ENCODE measurements at regions not wholly inside any gene's neighbourhood (a gene's known extent, or its start where the extent isn't known, plus 50 kb on each side); places are given as distances from the start of the nearest gene placed in this dataset.
"Not testable (repeated sequence)": the region's sequence is repeated elsewhere in the genome, so short reads cannot be mapped to it uniquely, and the experiment has no call there.

GRCh38 chr12:131466306-131466705 is 244.6 kb upstream of the SFSWAP start:
- Histone ChIP-seq H3K4me1 (ENCODE audit: control insufficient read depth, insufficient read depth, low read length) (no peaks in the 10 kb centered on the region), H3K27me3 (ENCODE audit: control insufficient read depth, insufficient read depth, low read length) (no peaks in the 10 kb centered on the region), H3K27ac (ENCODE audit: low read depth, low read length) (no peak overlapping the region), H3K36me3 (ENCODE audit: control insufficient read depth, insufficient read depth, low read length) (no peaks in the 10 kb centered on the region), H3K9ac (ENCODE audit: low read length) (no peak overlapping the region), H3K4me3 (ENCODE audit: low read length) (no peak overlapping the region)

- Histone ChIP-seq H3K36me3 (ENCODE audit: control insufficient read depth, insufficient read depth, low read length) (no peaks in the 10 kb centered on the region), H3K27ac (ENCODE audit: low read depth, low read length) (no peak overlapping the region), H3K4me1 (ENCODE audit: control insufficient read depth, insufficient read depth, low read length) (no peaks in the 10 kb centered on the region), H3K9ac (ENCODE audit: low read length) (no peak overlapping the region), H3K27me3 (ENCODE audit: control insufficient read depth, insufficient read depth, low read length) (no peaks in the 10 kb centered on the region), H3K4me3 (ENCODE audit: low read length) (no peak overlapping the region)
These were observed 244.0 kb upstream of the SFSWAP start for GRCh38 chr12:131466932-131467331.

GRCh38 chr12:131468206-131468605 is 242.7 kb upstream of the SFSWAP start:
- Histone ChIP-seq H3K9ac (ENCODE audit: low read length) (no peak overlapping the region), H3K27ac (ENCODE audit: low read depth, low read length) (no peak overlapping the region), H3K27me3 (ENCODE audit: control insufficient read depth, insufficient read depth, low read length) (no peaks in the 10 kb centered on the region), H3K36me3 (ENCODE audit: control insufficient read depth, insufficient read depth, low read length) (no peaks in the 10 kb centered on the region), H3K4me3 (ENCODE audit: low read length) (no peak overlapping the region), H3K4me1 (ENCODE audit: control insufficient read depth, insufficient read depth, low read length) (no peaks in the 10 kb centered on the region)

- H3K27ac ChIP-seq (ENCODE audit: low read depth, low read length); H3K27me3 ChIP-seq (ENCODE audit: control insufficient read depth, insufficient read depth, low read length); H3K9ac ChIP-seq (ENCODE audit: low read length); H3K36me3 ChIP-seq (ENCODE audit: control insufficient read depth, insufficient read depth, low read length); H3K4me3 ChIP-seq (ENCODE audit: low read length); H3K4me1 ChIP-seq (ENCODE audit: control insufficient read depth, insufficient read depth, low read length): not testable (repeated sequence)
These were observed 240.9 kb upstream of the SFSWAP start for GRCh38 chr12:131469945-131470344.

GRCh38 chr12:131471271-131471905 is 239.5 kb upstream of the SFSWAP start:
- H3K36me3 ChIP-seq (ENCODE audit: control insufficient read depth, insufficient read depth, low read length): no peaks in the 10 kb centered on the region
- no peaks in the 10 kb centered on the region for H3K27me3 ChIP-seq (ENCODE audit: control insufficient read depth, insufficient read depth, low read length)
- no peaks in the 10 kb centered on the region for H3K4me1 ChIP-seq (ENCODE audit: control insufficient read depth, insufficient read depth, low read length)
- H3K4me3 ChIP-seq (ENCODE audit: low read length): no peak overlapping the region
- no peak overlapping the region for H3K9ac ChIP-seq (ENCODE audit: low read length)
- no peak overlapping the region for H3K27ac ChIP-seq (ENCODE audit: low read depth, low read length)

- H3K4me1 ChIP-seq (ENCODE audit: control insufficient read depth, insufficient read depth, low read length): no peaks in the 10 kb centered on the region
- H3K4me3 ChIP-seq (ENCODE audit: low read length): no peak overlapping the region
- H3K9ac ChIP-seq (ENCODE audit: low read length): no peak overlapping the region
- H3K36me3 ChIP-seq (ENCODE audit: control insufficient read depth, insufficient read depth, low read length): no peaks in the 10 kb centered on the region
- H3K27me3 ChIP-seq (ENCODE audit: control insufficient read depth, insufficient read depth, low read length): no peaks in the 10 kb centered on the region
- no peak overlapping the region for H3K27ac ChIP-seq (ENCODE audit: low read depth, low read length)
These were observed 238.8 kb upstream of the SFSWAP start for GRCh38 chr12:131471946-131472732.

GRCh38 chr12:131473261-131473660 is 237.6 kb upstream of the SFSWAP start:
- H3K36me3 ChIP-seq (ENCODE audit: control insufficient read depth, insufficient read depth, low read length): no peaks in the 10 kb centered on the region
- H3K9ac ChIP-seq (ENCODE audit: low read length): no peak overlapping the region
- no peaks in the 10 kb centered on the region for H3K4me1 ChIP-seq (ENCODE audit: control insufficient read depth, insufficient read depth, low read length)
- H3K27me3 ChIP-seq (ENCODE audit: control insufficient read depth, insufficient read depth, low read length): no peaks in the 10 kb centered on the region
- H3K27ac ChIP-seq (ENCODE audit: low read depth, low read length): no peak overlapping the region
- H3K4me3 ChIP-seq (ENCODE audit: low read length): no peak overlapping the region

GRCh38 chr12:131473741-131474709 is 236.9 kb upstream of the SFSWAP start:
- H3K27me3 ChIP-seq (ENCODE audit: control insufficient read depth, insufficient read depth, low read length): no peaks in the 10 kb centered on the region
- H3K27ac ChIP-seq (ENCODE audit: low read depth, low read length): no peak overlapping the region
- H3K4me3 ChIP-seq (ENCODE audit: low read length): no peak overlapping the region
- H3K36me3 ChIP-seq (ENCODE audit: control insufficient read depth, insufficient read depth, low read length): no peaks in the 10 kb centered on the region
- no peak overlapping the region for H3K9ac ChIP-seq (ENCODE audit: low read length)
- no peaks in the 10 kb centered on the region for H3K4me1 ChIP-seq (ENCODE audit: control insufficient read depth, insufficient read depth, low read length)

GRCh38 chr12:131475012-131475411 is 235.9 kb upstream of the SFSWAP start:
- not testable (repeated sequence) for H3K9ac ChIP-seq (ENCODE audit: low read length); H3K36me3 ChIP-seq (ENCODE audit: control insufficient read depth, insufficient read depth, low read length); H3K4me1 ChIP-seq (ENCODE audit: control insufficient read depth, insufficient read depth, low read length); H3K27me3 ChIP-seq (ENCODE audit: control insufficient read depth, insufficient read depth, low read length); H3K4me3 ChIP-seq (ENCODE audit: low read length); H3K27ac ChIP-seq (ENCODE audit: low read depth, low read length)

- H3K27ac ChIP-seq (ENCODE audit: low read depth, low read length): no peak overlapping the region
- peaks cover 2% of the 10 kb centered on the region for H3K27me3 ChIP-seq (ENCODE audit: control insufficient read depth, insufficient read depth, low read length)
- H3K4me1 ChIP-seq (ENCODE audit: control insufficient read depth, insufficient read depth, low read length): no peaks in the 10 kb centered on the region
- H3K4me3 ChIP-seq (ENCODE audit: low read length): no peak overlapping the region
- H3K36me3 ChIP-seq (ENCODE audit: control insufficient read depth, insufficient read depth, low read length): no peaks in the 10 kb centered on the region
- no peak overlapping the region for H3K9ac ChIP-seq (ENCODE audit: low read length)
These were observed 233.3 kb upstream of the SFSWAP start for GRCh38 chr12:131477613-131478012.

GRCh38 chr12:131478468-131478867 is 232.4 kb upstream of the SFSWAP start:
- Histone ChIP-seq H3K27me3 (ENCODE audit: control insufficient read depth, insufficient read depth, low read length) (peaks cover 2% of the 10 kb centered on the region), H3K4me3 (ENCODE audit: low read length) (no peak overlapping the region), H3K27ac (ENCODE audit: low read depth, low read length) (no peak overlapping the region), H3K36me3 (ENCODE audit: control insufficient read depth, insufficient read depth, low read length) (no peaks in the 10 kb centered on the region), H3K4me1 (ENCODE audit: control insufficient read depth, insufficient read depth, low read length) (no peaks in the 10 kb centered on the region), H3K9ac (ENCODE audit: low read length) (no peak overlapping the region)

- no peak overlapping the region for H3K9ac ChIP-seq (ENCODE audit: low read length)
These were observed 228.7 kb upstream of the SFSWAP start for GRCh38 chr12:131482199-131482598.

More at GRCh38 chr12:131482199-131482598, 228.7 kb upstream of the SFSWAP start:
- no peaks in the 10 kb centered on the region for H3K4me1 ChIP-seq (ENCODE audit: control insufficient read depth, insufficient read depth, low read length)
- H3K36me3 ChIP-seq (ENCODE audit: control insufficient read depth, insufficient read depth, low read length): no peaks in the 10 kb centered on the region
- H3K4me3 ChIP-seq (ENCODE audit: low read length): no peak overlapping the region
- H3K27ac ChIP-seq (ENCODE audit: low read depth, low read length): no peak overlapping the region
- peaks cover 2% of the 10 kb centered on the region for H3K27me3 ChIP-seq (ENCODE audit: control insufficient read depth, insufficient read depth, low read length)

Measured in rectal smooth muscle tissue (tissue), 1 donor.